Spleen (tissue), 11 donors: ENCODE measurements at regions not wholly inside any gene's neighbourhood (a gene's known extent, or its start where the extent isn't known, plus 50 kb on each side); places are given as distances from the start of the nearest gene placed in this dataset.

Source experiments
- DNase-seq: peaks from one replicate; pipeline ENCODE4 v3.0.0-alpha.2; 2020
- H3K27ac ChIP-seq, 8 donors: fragments of 200-600 bp; sonication (generic) in 7 of 8; 1 replicate in 4 of 8; 2 replicates in 4 of 8; pipeline versions ENCODE4 v1.5.0 to v1.8.0; 2016 to 2021; ENCODE audit warnings: inconsistent platforms in 4 of 8, mild to moderate bottlenecking in 4 of 8, moderate library complexity in 1 of 8
- H3K27me3 ChIP-seq, 7 donors: fragments of 200-600 bp; sonication (generic) in 6 of 7; replicated peaks in 1 of 7; 1 replicate in 4 of 7; 2 replicates in 3 of 7; pipeline versions ENCODE4 v1.5.0 to v1.8.0; 2016 to 2021; ENCODE audit warnings: inconsistent platforms in 3 of 7, mild to moderate bottlenecking in 1 of 7
- H3K36me3 ChIP-seq, 6 donors: fragments of 200-600 bp; sonication (generic) in 5 of 6; 1 replicate in 4 of 6; 2 replicates in 2 of 6; pipeline versions ENCODE4 v1.5.0 to v1.8.0; 2016 to 2021; ENCODE audit warnings: inconsistent platforms in 2 of 6
- H3K4me1 ChIP-seq, 6 donors: fragments of 200-600 bp; sonication (generic) in 5 of 6; 1 replicate in 3 of 6; 2 replicates in 3 of 6; pipeline versions ENCODE4 v1.5.0 to v1.8.0; 2016 to 2021; ENCODE audit warnings: inconsistent platforms in 3 of 6
- H3K4me3 ChIP-seq, 8 donors: fragments of 200-600 bp; sonication (generic) in 7 of 8; 1 replicate in 4 of 8; 2 replicates in 4 of 8; pipeline versions ENCODE4 v1.5.0 to v1.8.0; 2016 to 2021; ENCODE audit warnings: inconsistent platforms in 4 of 8, mild to moderate bottlenecking in 4 of 8, moderate library complexity in 2 of 8
- H3K9me3 ChIP-seq, 8 donors: fragments of 200-600 bp; sonication (generic) in 7 of 8; 1 replicate in 4 of 8; 2 replicates in 4 of 8; pipeline versions ENCODE4 v1.5.0 to v1.8.0; 2016 to 2021; ENCODE audit warnings: inconsistent platforms in 4 of 8
- POLR2A ChIP-seq, 3 donors: fragments of 450-650 bp; IDR thresholded peaks; one replicate each; pipeline ENCODE4 v1.5.1; 2017; ENCODE audit warnings: antibody characterized with exemption in 3 of 3, mild to moderate bottlenecking in 1 of 3
- POLR2AphosphoS5 ChIP-seq, 3 donors: sonication (generic); formaldehyde crosslinking; IDR thresholded peaks; one replicate each; pipeline ENCODE4 v1.5.1; 2017; ENCODE audit warnings: antibody characterized with exemption in 3 of 3
- WGBS, 5 donors: extraction: QIAGEN DNeasy Blood & Tissue Kit in 3 of 5; methylation state at CpG; one replicate each; pipeline versions ENCODE4 v1.1.5 to v1.1.7; 2013 to 2018; 5-methylcytosine and 5-hydroxymethylcytosine counted together
- intact Hi-C: fragments of 100-400 bp; cut with DNase I; formaldehyde crosslinking; loops from one replicate; pipeline ENCODE4 v1.15.0; 2023; ENCODE audit warnings: low total_unique reads
- TF ChIP-seq, protein P1 (sequence below), 11 experiments: fragments of 200-600 bp in 7 of 11; fragments of 450-650 bp in 4 of 11; sonication (generic) in 4 of 11; IDR thresholded peaks in 8 of 11; conservative IDR thresholded peaks in 3 of 11; 1 replicate in 7 of 11; 2 replicates in 4 of 11; pipeline versions ENCODE4 v1.4.0 to v1.8.0; 2016 to 2021; ENCODE audit warnings: antibody characterized with exemption in 11 of 11, inconsistent platforms in 4 of 11, mild to moderate bottlenecking in 1 of 11
- donor health status: healthy with polysubstance abuse.
- donor health status: DM: no; HTN: no; CAD: no; lungs with moderate emphysema.
- donor health status: DM: no; HTN: no; CAD: no.
- donor health status: Bipolar disorder and iron deficiency.
- donor health status: healthy.
- donor health status: DM: no; HTN: no; CAD: no.
- donor health status: DM: yes; HTN: yes; CAD: no.

DNA sequence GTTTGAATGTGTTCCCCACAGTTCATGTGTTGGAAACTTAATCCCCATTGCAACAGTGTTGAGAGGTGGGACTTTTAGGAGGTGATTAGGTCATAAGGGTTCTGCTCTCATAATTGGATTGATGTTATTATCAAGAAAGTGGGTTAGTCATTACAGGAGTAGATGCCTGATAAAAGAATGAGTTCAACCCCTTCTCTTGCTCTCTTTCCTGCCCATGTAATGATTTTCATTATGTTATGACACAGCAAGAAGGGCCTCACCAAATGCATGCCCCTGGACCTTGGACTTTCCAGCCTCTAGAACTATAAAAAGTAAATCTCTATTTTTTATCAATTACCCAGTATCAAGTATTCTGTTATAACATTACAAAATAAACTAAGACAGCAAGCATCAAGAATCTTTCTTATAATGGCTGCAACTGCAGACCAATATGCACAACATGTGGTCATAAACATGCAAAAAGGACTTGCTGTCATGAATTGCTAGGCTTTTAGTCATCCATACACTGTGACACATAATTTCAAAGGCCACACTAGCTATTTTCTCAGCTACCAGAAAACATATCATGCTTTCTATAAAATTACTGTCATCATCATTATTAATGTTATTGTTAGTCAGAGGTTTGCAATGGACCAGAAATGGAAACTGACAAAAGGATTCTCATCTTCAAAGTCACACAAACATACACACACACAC, 99.9 kb upstream of the GUCY1A2 start:
- TF ChIP-seq POLR2A (IDR thresholded peaks at IDR 0.05) (no peak), POLR2AphosphoS5 (IDR thresholded peaks at IDR 0.05) (no peak)
- TF ChIP-seq, protein P1, sequence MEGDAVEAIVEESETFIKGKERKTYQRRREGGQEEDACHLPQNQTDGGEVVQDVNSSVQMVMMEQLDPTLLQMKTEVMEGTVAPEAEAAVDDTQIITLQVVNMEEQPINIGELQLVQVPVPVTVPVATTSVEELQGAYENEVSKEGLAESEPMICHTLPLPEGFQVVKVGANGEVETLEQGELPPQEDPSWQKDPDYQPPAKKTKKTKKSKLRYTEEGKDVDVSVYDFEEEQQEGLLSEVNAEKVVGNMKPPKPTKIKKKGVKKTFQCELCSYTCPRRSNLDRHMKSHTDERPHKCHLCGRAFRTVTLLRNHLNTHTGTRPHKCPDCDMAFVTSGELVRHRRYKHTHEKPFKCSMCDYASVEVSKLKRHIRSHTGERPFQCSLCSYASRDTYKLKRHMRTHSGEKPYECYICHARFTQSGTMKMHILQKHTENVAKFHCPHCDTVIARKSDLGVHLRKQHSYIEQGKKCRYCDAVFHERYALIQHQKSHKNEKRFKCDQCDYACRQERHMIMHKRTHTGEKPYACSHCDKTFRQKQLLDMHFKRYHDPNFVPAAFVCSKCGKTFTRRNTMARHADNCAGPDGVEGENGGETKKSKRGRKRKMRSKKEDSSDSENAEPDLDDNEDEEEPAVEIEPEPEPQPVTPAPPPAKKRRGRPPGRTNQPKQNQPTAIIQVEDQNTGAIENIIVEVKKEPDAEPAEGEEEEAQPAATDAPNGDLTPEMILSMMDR (IDR thresholded peaks at IDR 0.05 in 8 of 11, conservative IDR thresholded peaks at IDR 0.05 in 3 of 11) = no peak
- Histone ChIP-seq H3K9me3 (peaks cover 0 to 34% (median 13%) of the 10 kb centered on the region in 8 donors), H3K27ac (no peak overlapping the region), H3K4me3 (no peak overlapping the region), H3K36me3 (no peaks in the 10 kb centered on the region), H3K27me3 (no peaks in the 10 kb centered on the region), H3K4me1 (no peaks in the 10 kb centered on the region)
- DNase-seq = no peak
- intact Hi-C loops = no loop called here

DNA sequence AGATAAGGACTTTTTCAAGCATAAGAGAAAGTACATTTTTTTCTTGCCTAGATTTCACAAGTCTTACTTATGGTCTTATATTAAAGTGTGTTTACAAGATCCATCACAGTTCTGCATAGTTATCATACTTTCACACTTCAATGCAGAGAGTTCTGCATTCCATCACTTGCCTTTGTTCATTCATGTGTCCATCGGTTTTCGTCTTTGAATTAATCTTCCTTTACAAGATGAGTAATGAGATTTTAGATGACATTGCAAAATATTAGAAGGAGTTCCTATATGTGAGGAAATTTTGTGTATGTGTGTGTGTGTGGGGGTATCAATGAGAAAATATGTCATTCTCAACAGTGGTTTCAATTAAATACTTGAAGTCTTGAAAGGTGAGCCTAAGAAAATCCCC, 98.1 kb upstream of the GUCY1A2 start:
- no peak overlapping the region for H3K4me3 ChIP-seq
- TF ChIP-seq POLR2AphosphoS5 (IDR thresholded peaks at IDR 0.05) = no peak
- TF ChIP-seq, protein P1 (IDR thresholded peaks at IDR 0.05 in 8 of 11, conservative IDR thresholded peaks at IDR 0.05 in 3 of 11) = no peak
- TF ChIP-seq POLR2A (IDR thresholded peaks at IDR 0.05) = no peak
- H3K36me3 ChIP-seq = no peaks in the 10 kb centered on the region
- intact Hi-C loops = no loop called here
- H3K27ac ChIP-seq = no peak overlapping the region
- H3K9me3 ChIP-seq = peaks cover 0 to 21% (median 5%) of the 10 kb centered on the region in 8 donors
- 68 to 79% (median 72%) methylated on average over 2 of the region's 2 CpGs for WGBS, 5 donors
- no peak for DNase-seq
- H3K27me3 ChIP-seq = no peaks in the 10 kb centered on the region
- H3K4me1 ChIP-seq = no peaks in the 10 kb centered on the region

DNA sequence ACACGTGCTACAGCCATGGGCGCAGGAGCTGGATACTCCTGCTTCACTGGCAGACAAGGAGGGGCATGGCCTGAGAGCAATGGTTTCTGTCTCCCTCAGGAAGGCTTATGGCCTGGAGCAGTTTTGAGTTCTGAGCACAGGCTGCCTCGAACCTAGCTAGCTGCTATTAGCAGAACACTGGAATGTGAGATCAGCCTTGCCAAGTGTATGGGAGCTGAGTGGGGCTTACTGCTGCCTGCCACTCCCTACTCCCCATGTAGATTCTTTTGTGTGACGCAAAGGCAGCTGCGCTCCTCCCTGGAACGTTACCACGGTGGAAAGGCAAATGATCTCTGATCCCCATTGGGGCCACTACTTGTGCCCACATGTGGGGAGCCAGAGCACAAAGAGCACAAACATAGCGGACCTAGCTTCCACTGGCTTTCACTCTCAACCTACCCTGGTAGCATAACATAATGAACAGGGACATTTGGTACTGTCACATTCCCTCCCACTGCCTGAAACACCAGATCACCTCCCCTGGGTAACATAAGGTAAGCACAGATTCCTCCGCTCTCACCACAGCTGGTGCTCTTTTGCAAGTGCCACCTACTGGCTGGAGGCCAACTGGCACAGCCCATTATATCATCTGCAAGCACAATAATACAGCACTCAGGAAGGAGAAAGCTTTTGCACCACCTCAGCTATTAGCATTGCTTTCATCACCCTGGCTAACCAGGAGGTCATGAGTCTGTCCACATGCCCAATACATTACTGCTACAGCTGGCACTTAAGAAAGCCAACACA, 84.6 kb upstream of the GUCY1A2 start:
- Histone ChIP-seq H3K4me1 (no peaks in the 10 kb centered on the region), H3K4me3 (no peak overlapping the region), H3K36me3 (no peaks in the 10 kb centered on the region), H3K27me3 (no peaks in the 10 kb centered on the region), H3K27ac (no peak overlapping the region), H3K9me3 (peaks cover 0 to 65% (median 38%) of the 10 kb centered on the region in 8 donors)
- TF ChIP-seq POLR2A (IDR thresholded peaks at IDR 0.05) = no peak
- TF ChIP-seq POLR2AphosphoS5 (IDR thresholded peaks at IDR 0.05) = no peak
- TF ChIP-seq, protein P1 (IDR thresholded peaks at IDR 0.05 in 8 of 11, conservative IDR thresholded peaks at IDR 0.05 in 3 of 11) = no peak
- 66 to 92% (median 84%) methylated on average over 7 to 9 of the region's 9 CpGs for WGBS, 5 donors
- no peak for DNase-seq
- intact Hi-C loops = no loop called here

DNA sequence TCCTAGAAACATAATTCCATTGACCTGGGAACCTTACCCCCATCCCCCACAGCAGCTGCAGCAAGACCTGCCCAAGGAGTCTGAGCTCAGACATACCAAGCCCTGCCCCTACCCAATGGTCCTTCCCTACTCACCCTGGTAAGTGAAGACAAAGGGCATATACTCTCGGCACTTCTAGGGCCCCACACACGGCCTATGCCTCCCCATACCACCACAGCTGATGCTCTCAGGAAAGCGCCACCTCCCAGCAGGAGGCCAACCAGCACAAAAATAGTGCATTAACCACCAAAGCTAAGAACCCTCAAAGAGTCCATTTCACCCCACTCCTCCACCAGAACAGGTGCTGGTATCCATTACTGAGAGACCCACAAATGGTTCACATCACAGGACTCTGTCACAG, 74.4 kb upstream of the GUCY1A2 start:
- Histone ChIP-seq H3K27me3 (no peaks in the 10 kb centered on the region), H3K4me1 (no peaks in the 10 kb centered on the region), H3K9me3 (peaks cover 0 to 78% (median 36%) of the 10 kb centered on the region in 8 donors), H3K27ac (no peak overlapping the region), H3K36me3 (no peaks in the 10 kb centered on the region), H3K4me3 (no peak overlapping the region)
- TF ChIP-seq POLR2A (IDR thresholded peaks at IDR 0.05) (no peak), POLR2AphosphoS5 (IDR thresholded peaks at IDR 0.05) (no peak)
- TF ChIP-seq, protein P1 (IDR thresholded peaks at IDR 0.05 in 8 of 11, conservative IDR thresholded peaks at IDR 0.05 in 3 of 11) = no peak
- intact Hi-C loops = no loop called here
- DNase-seq = no peak
- WGBS, 5 donors = 71 to 83% (median 80%) methylated on average over 3 of the region's 3 CpGs
